DND-41 (cell line): ENCODE measurements at regions not wholly inside any gene's neighbourhood (a gene's known extent, or its start where the extent isn't known, plus 50 kb on each side); places are given as distances from the start of the nearest gene placed in this dataset.

Experiments used
- ATAC-seq: fragments of 200-7000 bp; cut with Tn5 transposase; 3 replicates; pipeline ENCODE4 v1.9.1; 2021; ENCODE audit warnings: low read depth; ENCODE audit not compliant: insufficient read depth
- DNase-seq: peaks from one replicate; pipeline ENCODE4 v3.0.0-alpha.2; 2020
- H2AFZ ChIP-seq: 2 replicates; pipeline ENCODE4 v1.6.0; 2012; ENCODE audit warnings: low read depth, low read length
- H3K27ac ChIP-seq: 2 replicates; pipeline ENCODE4 v1.5.1; 2012; ENCODE audit warnings: low read length, inconsistent platforms
- H3K27me3 ChIP-seq: fragments of 200-600 bp; sonication (generic); 2 replicates; pipeline ENCODE4 v1.6.0; 2012; ENCODE audit warnings: low read length, mild to moderate bottlenecking, inconsistent platforms; ENCODE audit not compliant: insufficient read depth, poor library complexity
- H3K36me3 ChIP-seq: 2 replicates; pipeline ENCODE4 v1.5.1; 2012; ENCODE audit warnings: low read length, inconsistent platforms; ENCODE audit not compliant: insufficient read depth
- H3K4me1 ChIP-seq: 2 replicates; pipeline ENCODE4 v1.5.1; 2012; ENCODE audit warnings: mild to moderate bottlenecking, low read length; ENCODE audit not compliant: insufficient read depth
- H3K4me2 ChIP-seq: 2 replicates; pipeline ENCODE4 v1.6.0; 2012; ENCODE audit warnings: mild to moderate bottlenecking, moderate library complexity, low read length, inconsistent platforms; ENCODE audit not compliant: insufficient read depth
- H3K4me3 ChIP-seq, 2 experiments: fragments of 200-600 bp in 1 of 2; shearing (Covaris generic) in 1 of 2; 2 replicates each; pipeline ENCODE4 v1.5.1; 2012 to 2016; ENCODE audit warnings: inconsistent platforms in 2 of 2, low read length in 2 of 2, mild to moderate bottlenecking in 2 of 2, low read depth in 1 of 2, moderate library complexity in 1 of 2
- H3K79me2 ChIP-seq: 2 replicates; pipeline ENCODE4 v1.6.0; 2012; ENCODE audit warnings: low read length, inconsistent platforms; ENCODE audit not compliant: insufficient read depth
- H3K9ac ChIP-seq: 2 replicates; pipeline ENCODE4 v1.6.0; 2012; ENCODE audit warnings: low read depth, mild to moderate bottlenecking, inconsistent platforms, low read length, moderate library complexity
- H3K9me3 ChIP-seq: 2 replicates; pipeline ENCODE4 v1.5.1; 2012; ENCODE audit warnings: low read length, moderate library complexity, mild to moderate bottlenecking, inconsistent platforms; ENCODE audit not compliant: insufficient read depth, severe bottlenecking
- H4K20me1 ChIP-seq: 2 replicates; pipeline ENCODE4 v1.6.0; 2012; ENCODE audit warnings: low read length; ENCODE audit not compliant: insufficient read depth
- CTCF ChIP-seq: IDR thresholded peaks from 2 replicates; pipeline ENCODE4 v1.5.1; 2012; ENCODE audit warnings: borderline replicate concordance, low read length, moderate library complexity, mild to moderate bottlenecking; ENCODE audit not compliant: poor library complexity, severe bottlenecking; ENCODE audit errors: extremely low read depth
- EZH2 ChIP-seq: IDR thresholded peaks from 3 replicates; pipeline ENCODE4 v1.6.1; 2012; ENCODE audit warnings: borderline replicate concordance, low read depth, mild to moderate bottlenecking, moderate library complexity, low read length, inconsistent platforms; ENCODE audit not compliant: severe bottlenecking

DNA sequence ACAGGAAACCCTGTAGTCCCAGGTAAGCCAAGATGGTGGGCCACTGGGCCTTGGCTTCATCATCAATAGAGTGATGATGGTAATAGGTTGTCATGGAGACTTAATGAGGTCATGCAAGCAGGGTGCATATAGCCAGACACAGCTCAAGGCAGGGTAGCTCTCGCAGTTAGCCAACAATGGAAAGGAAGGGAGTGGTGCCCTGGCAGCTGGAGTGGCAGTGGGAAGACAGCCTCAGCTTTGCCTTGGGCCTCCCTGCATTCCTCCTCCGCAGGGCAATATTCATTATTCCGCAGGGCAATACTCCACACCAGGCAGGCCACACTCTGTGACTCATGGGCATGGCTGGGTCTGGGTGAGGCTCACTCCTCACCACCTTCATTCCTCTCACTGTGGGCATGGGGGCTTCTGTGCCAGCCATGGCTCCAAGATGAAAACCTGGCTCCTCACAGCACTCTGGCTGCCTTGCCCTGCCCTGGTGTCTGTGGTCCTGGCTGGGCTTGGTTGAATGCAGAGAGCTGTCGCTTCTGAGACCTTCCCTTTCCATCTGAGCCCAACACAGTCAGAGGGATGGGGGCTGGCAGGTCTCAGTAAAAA is 163.1 kb upstream of the PMEPA1 start:
- Histone ChIP-seq H3K36me3 (no peaks in the 10 kb centered on the region), H3K4me3 (no peak overlapping the region), H3K9me3 (no peaks in the 10 kb centered on the region), H3K27ac (no peak overlapping the region), H4K20me1 (peaks cover 3% of the 10 kb centered on the region; the same call in 1 of the 2 replicates), H3K79me2 (no peaks in the 10 kb centered on the region), H2AFZ (no peak overlapping the region), H3K9ac (no peak overlapping the region), H3K27me3 (peaks cover 10% of the 10 kb centered on the region), H3K4me2 (no peak overlapping the region), H3K4me1 (no peaks in the 10 kb centered on the region)
- TF ChIP-seq EZH2: no peak
- TF ChIP-seq CTCF: no peak
- no peak for DNase-seq
- ATAC-seq: no peak

GRCh38 chr20:57871237-57871632 is 161.4 kb upstream of the PMEPA1 start:
- Histone ChIP-seq H3K9ac (no peak overlapping the region), H4K20me1 (no peaks in the 10 kb centered on the region), H3K9me3 (no peaks in the 10 kb centered on the region), H3K27ac (no peak overlapping the region), H3K36me3 (no peaks in the 10 kb centered on the region), H3K4me3 (no peak overlapping the region), H3K27me3 (peaks cover 14% of the 10 kb centered on the region), H2AFZ (no peak overlapping the region), H3K4me1 (no peaks in the 10 kb centered on the region), H3K4me2 (no peak overlapping the region), H3K79me2 (no peaks in the 10 kb centered on the region)
- TF ChIP-seq EZH2 (no peak), CTCF (no peak)
- ATAC-seq: no peak
- DNase-seq: no peak

DNA sequence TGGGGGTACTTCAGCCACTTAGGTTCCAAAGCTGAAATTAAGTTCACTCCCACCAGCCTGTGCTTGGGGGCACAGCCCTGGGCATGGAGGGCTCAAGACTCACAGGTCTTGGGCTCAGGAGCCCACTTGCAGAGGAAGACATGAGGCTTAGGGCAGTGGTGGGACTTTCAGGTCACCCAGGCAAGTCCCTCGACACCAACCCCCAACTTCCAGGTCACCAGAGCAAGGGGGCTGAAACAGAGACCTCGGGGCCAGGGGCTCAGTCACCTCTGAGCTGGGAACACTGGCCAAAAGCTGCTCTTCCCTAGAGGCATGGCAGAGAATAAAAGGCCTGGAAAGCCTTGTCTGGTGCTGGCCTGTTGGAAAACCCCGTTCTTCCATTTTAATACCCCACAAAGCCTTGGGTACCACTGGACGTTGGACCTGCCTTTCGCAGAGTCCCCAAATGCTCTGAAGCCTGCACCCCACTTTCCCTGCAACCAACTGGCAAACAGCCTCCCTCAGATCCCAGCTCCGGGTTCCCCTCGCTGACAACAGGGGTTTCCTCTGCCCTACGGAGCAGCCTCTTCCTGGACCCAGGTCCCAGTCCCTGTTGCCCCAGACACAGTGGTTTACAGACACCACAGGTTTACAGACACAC is 160.9 kb upstream of the PMEPA1 start:
- H3K4me2 ChIP-seq: no peak overlapping the region
- no peaks in the 10 kb centered on the region for H4K20me1 ChIP-seq
- ATAC-seq: no peak
- no peak overlapping the region for H3K9ac ChIP-seq
- H3K4me3 ChIP-seq: no peak overlapping the region
- H3K36me3 ChIP-seq: no peaks in the 10 kb centered on the region
- TF ChIP-seq CTCF (no peak), EZH2 (no peak)
- H3K27me3 ChIP-seq: peaks cover 18% of the 10 kb centered on the region
- H3K9me3 ChIP-seq: no peaks in the 10 kb centered on the region
- H3K27ac ChIP-seq: no peak overlapping the region
- H2AFZ ChIP-seq: no peak overlapping the region
- no peaks in the 10 kb centered on the region for H3K79me2 ChIP-seq
- no peak for DNase-seq
- no peaks in the 10 kb centered on the region for H3K4me1 ChIP-seq
